Transverse colon (tissue), 4 donors: ENCODE measurements at regions not wholly inside any gene's neighbourhood (a gene's known extent, or its start where the extent isn't known, plus 50 kb on each side); places are given as distances from the start of the nearest gene placed in this dataset.

Source experiments
- DNase-seq: peaks from one replicate; pipeline ENCODE4 v3.0.0-alpha.2; 2019
- H3K27ac ChIP-seq, 4 donors: fragments of 200-600 bp; sonication (generic); 2 replicates each; pipeline ENCODE4 v1.5.1; 2016 to 2018; ENCODE audit warnings: inconsistent platforms in 4 of 4
- H3K27me3 ChIP-seq: fragments of 200-600 bp; sonication (generic); 2 replicates; pipeline ENCODE4 v1.5.1; 2017; ENCODE audit warnings: inconsistent platforms
- H3K36me3 ChIP-seq, 4 donors: fragments of 200-600 bp; sonication (generic); 2 replicates each; pipeline ENCODE4 v1.5.1; 2017 to 2019; ENCODE audit warnings: inconsistent platforms in 4 of 4
- H3K4me1 ChIP-seq, 4 donors: fragments of 200-600 bp; sonication (generic); 2 replicates each; pipeline ENCODE4 v1.5.1; 2017 to 2020; ENCODE audit warnings: inconsistent platforms in 4 of 4
- H3K4me3 ChIP-seq, 4 donors: fragments of 200-600 bp; sonication (generic); 1 replicate in 1 of 4; 2 replicates in 3 of 4; pipeline versions ENCODE4 v1.5.1 to v1.6.1; 2017 to 2019; ENCODE audit warnings: inconsistent platforms in 4 of 4
- H3K9me3 ChIP-seq, 2 donors: fragments of 200-600 bp; sonication (generic); 2 replicates each; pipeline ENCODE4 v1.5.1; 2017 to 2019; ENCODE audit warnings: inconsistent platforms in 2 of 2
- EP300 ChIP-seq: sonication (generic); formaldehyde crosslinking; IDR thresholded peaks from one replicate; pipeline ENCODE4 v1.6.1; 2017; ENCODE audit warnings: antibody characterized with exemption, low read depth
- POLR2A ChIP-seq: fragments of 450-650 bp; IDR thresholded peaks from one replicate; pipeline ENCODE4 v1.6.1; 2016; ENCODE audit warnings: antibody characterized with exemption, mild to moderate bottlenecking, moderate library complexity
- POLR2AphosphoS5 ChIP-seq, 3 donors: sonication (generic); formaldehyde crosslinking; IDR thresholded peaks; one replicate each; pipeline ENCODE4 v1.6.1; 2016; ENCODE audit warnings: antibody characterized with exemption in 3 of 3
- WGBS, 2 donors: methylation state at CpG; one replicate each; pipeline ENCODE4 v1.1.5; 2018; ENCODE audit warnings: low coverage in 1 of 2; 5-methylcytosine and 5-hydroxymethylcytosine counted together
- in situ Hi-C, 4 donors: fragments of 200-750 bp; cut with MboI; loops; one replicate each; pipeline versions ENCODE4 v1.15.0 to v1.15.1; 2017; ENCODE audit warnings: low sequenced_read_pairs in 3 of 4, low pct_ligation_motif_present in 1 of 4, low pct_unique_long_range_greater_than_20kb in 1 of 4
- intact Hi-C: fragments of 100-400 bp; cut with DNase I; formaldehyde crosslinking; loops from one replicate; pipeline ENCODE4 v1.15.1; 2023; ENCODE audit warnings: low total_unique reads
- TF ChIP-seq, protein P1 (sequence below), 5 experiments: fragments of 200-600 bp in 3 of 5; fragments of 450-650 bp in 2 of 5; sonication (generic) in 3 of 5; IDR thresholded peaks; 1 replicate in 2 of 5; 2 replicates in 3 of 5; pipeline ENCODE4 v1.5.1; 2016 to 2017; ENCODE audit warnings: antibody characterized with exemption in 5 of 5, inconsistent platforms in 3 of 5, mild to moderate bottlenecking in 2 of 5, moderate library complexity in 1 of 5

DNA sequence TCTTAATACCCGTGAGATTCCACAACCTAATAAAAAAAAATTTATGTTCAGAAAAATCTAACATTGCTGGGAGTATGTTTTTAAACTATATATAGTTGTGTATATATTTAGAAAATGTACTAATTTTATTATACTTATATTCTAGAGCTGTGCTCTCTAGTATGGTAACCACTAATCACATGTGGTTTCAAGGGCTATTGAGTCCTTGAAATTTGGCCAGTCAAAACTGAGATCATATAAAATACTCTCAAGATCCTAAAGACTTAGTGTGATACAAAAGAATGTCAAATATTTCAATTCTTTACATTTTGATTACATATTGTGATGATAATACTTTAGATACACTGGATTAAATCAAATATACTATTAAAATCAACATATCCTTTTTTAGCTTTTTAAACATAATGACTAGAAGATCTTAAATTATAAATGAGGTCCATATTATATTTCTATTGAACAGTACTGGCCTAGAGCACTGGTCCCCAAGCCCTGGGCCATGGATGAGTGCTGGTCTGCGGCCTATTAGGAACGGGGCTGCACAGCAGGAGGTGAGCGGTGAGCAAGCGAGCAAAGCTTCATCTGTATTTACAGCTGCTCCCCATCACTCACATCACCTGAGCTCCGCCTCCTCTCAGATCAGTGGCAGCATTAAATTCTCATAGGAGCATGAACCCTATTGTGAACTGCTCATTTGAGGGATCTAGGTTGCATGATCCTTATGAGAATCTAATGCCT lies 176.5 kb upstream of the NBEA start:
- WGBS, 2 donors = 93 to 96% methylated on average over 6 of the region's 6 CpGs
- Histone ChIP-seq H3K27me3 (no peaks in the 10 kb centered on the region), H3K9me3 (no peaks in the 10 kb centered on the region), H3K36me3 (no peaks in the 10 kb centered on the region), H3K4me1 (no peaks in the 10 kb centered on the region), H3K27ac (no peak overlapping the region), H3K4me3 (no peak overlapping the region)
- DNase-seq = no peak
- in situ Hi-C loops (no loop called here), intact Hi-C loops (no loop called here)
- TF ChIP-seq, protein P1, sequence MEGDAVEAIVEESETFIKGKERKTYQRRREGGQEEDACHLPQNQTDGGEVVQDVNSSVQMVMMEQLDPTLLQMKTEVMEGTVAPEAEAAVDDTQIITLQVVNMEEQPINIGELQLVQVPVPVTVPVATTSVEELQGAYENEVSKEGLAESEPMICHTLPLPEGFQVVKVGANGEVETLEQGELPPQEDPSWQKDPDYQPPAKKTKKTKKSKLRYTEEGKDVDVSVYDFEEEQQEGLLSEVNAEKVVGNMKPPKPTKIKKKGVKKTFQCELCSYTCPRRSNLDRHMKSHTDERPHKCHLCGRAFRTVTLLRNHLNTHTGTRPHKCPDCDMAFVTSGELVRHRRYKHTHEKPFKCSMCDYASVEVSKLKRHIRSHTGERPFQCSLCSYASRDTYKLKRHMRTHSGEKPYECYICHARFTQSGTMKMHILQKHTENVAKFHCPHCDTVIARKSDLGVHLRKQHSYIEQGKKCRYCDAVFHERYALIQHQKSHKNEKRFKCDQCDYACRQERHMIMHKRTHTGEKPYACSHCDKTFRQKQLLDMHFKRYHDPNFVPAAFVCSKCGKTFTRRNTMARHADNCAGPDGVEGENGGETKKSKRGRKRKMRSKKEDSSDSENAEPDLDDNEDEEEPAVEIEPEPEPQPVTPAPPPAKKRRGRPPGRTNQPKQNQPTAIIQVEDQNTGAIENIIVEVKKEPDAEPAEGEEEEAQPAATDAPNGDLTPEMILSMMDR (IDR thresholded peaks at IDR 0.05) = no peak
- TF ChIP-seq POLR2A = no peak
- TF ChIP-seq POLR2AphosphoS5 (IDR thresholded peaks at IDR 0.05) = no peak
- TF ChIP-seq EP300 = no peak

DNA sequence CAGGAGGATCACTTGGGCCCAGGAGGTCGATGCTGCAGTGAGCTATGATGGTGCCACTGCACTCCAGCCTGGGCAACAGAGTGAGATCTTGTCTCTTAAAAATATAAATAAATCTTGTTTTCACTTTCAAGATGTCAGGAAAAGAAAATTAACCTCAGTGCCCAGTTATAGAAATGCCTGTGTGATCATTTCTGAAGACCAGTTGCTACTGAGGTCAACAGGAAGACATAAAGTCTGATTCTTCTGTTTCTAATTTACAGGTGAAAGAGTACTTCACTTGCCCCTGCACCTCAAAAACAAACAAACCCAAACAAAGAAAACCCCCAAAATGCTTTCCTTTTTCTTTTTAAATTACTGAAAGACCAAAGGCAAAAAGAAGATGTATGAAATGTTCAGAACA lies 174.3 kb upstream of the NBEA start:
- Histone ChIP-seq H3K4me1 (peaks cover 0 to 4% (median 1%) of the 10 kb centered on the region in 4 donors), H3K27me3 (no peaks in the 10 kb centered on the region), H3K36me3 (no peaks in the 10 kb centered on the region), H3K9me3 (no peaks in the 10 kb centered on the region), H3K27ac (no peak overlapping the region), H3K4me3 (no peak overlapping the region)
- WGBS, 2 donors = 67% methylated on average over 1 of the region's 1 CpG
- intact Hi-C loops = no loop called here
- DNase-seq = no peak
- in situ Hi-C loops = no loop called here
- TF ChIP-seq POLR2AphosphoS5 (IDR thresholded peaks at IDR 0.05) (no peak), POLR2A (no peak), EP300 (no peak)
- TF ChIP-seq, protein P1 (IDR thresholded peaks at IDR 0.05) = no peak

DNA sequence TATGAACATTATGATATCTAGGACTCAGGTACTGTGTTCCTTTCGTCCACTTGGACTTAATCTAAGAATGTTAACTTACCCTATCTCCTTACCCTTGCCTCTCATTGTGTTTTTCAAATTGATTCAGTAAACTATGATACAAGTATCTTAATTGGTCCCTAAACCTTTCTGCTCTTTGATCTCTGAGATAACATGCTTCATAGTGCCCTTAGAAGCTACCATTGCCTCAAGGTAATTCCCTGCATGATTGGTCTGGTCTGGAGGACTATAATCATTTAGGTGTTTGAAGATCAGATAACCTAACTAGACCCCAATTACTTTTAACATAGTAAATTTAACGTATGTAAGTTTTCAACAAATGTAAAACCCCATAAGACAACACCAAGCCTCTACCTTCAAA lies 169.9 kb upstream of the NBEA start:
- in situ Hi-C loops = no loop called here
- intact Hi-C loops = no loop called here
- no peaks in the 10 kb centered on the region for H3K27me3 ChIP-seq
- no peak for DNase-seq
- no peaks in the 10 kb centered on the region for H3K36me3 ChIP-seq
- H3K9me3 ChIP-seq = no peaks in the 10 kb centered on the region
- whole genome bisulfite sequencing, 2 donors = 25 to 46% methylated on average over 2 of the region's 2 CpGs
- TF ChIP-seq POLR2AphosphoS5 (IDR thresholded peaks at IDR 0.05) (no peak), POLR2A (no peak), EP300 (no peak)
- TF ChIP-seq, protein P1 (IDR thresholded peaks at IDR 0.05) = no peak
- H3K27ac ChIP-seq = no peak overlapping the region
- peaks cover 0 to 20% (median 3%) of the 10 kb centered on the region in 4 donors for H3K4me1 ChIP-seq
- H3K4me3 ChIP-seq = no peak overlapping the region

DNA sequence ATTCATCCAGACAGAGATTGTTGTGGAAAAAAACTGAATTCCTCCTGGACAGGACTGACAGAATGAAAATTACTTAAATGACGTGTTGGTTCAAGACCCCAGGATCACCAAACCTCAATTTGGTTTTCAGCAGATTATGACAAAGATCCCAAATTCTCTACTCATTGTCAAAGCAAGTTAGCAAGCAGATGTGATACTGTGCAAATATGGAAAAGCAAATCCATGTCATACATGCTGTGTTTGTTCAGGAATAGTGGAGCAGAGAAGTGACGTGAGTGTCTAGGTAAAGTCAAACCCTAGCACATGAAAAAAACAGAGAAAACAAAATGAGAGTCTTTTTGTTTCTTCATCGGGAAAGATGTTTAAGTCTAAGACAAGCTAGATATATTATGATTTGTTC lies 169.2 kb upstream of the NBEA start:
- in situ Hi-C loops = no loop called here

More for the DNA sequence above, 169.2 kb upstream of the NBEA start:
- DNase-seq = no peak
- intact Hi-C loops = no loop called here
- Histone ChIP-seq H3K4me1 (peaks cover 0 to 20% (median 3%) of the 10 kb centered on the region in 4 donors), H3K4me3 (no peak overlapping the region), H3K27ac (no peak overlapping the region), H3K9me3 (no peaks in the 10 kb centered on the region), H3K27me3 (no peaks in the 10 kb centered on the region), H3K36me3 (no peaks in the 10 kb centered on the region)
- 61 to 63% methylated on average over 3 of the region's 3 CpGs for WGBS, 2 donors
- TF ChIP-seq, protein P1 (IDR thresholded peaks at IDR 0.05) = no peak
- TF ChIP-seq EP300 (no peak), POLR2AphosphoS5 (IDR thresholded peaks at IDR 0.05) (no peak), POLR2A (no peak)
